ENCODE measurements at regions not wholly inside any gene's neighbourhood (a gene's known extent, or its start where the extent isn't known, plus 50 kb on each side); places are given as distances from the start of the nearest gene placed in this dataset.

GRCh38 chr12:69064734-69065443 lies 131.9 kb upstream of the CPM start:
- no peaks in the 10 kb centered on the region for H3K9me3 Mint-ChIP-seq
- no peak overlapping the region for H3K4me3 Mint-ChIP-seq
- no peaks in the 10 kb centered on the region for H3K27me3 Mint-ChIP-seq
- no peak for DNase-seq
- H3K36me3 Mint-ChIP-seq (ENCODE audit: low read depth) = no peaks in the 10 kb centered on the region
- H3K4me1 Mint-ChIP-seq = peaks cover 54% of the 10 kb centered on the region
- no peak overlapping the region for H3K27ac Mint-ChIP-seq
- peak; percentile 30 for ATAC-seq

GRCh38 chr12:69065775-69066174 lies 132.8 kb upstream of the CPM start:
- ATAC-seq (no peak), DNase-seq (no peak)
- Mint-ChIP-seq H3K4me1 (peaks cover 49% of the 10 kb centered on the region), H3K4me3 (no peak overlapping the region), H3K36me3 (ENCODE audit: low read depth) (no peaks in the 10 kb centered on the region), H3K27me3 (no peaks in the 10 kb centered on the region), H3K27ac (no peak overlapping the region), H3K9me3 (no peaks in the 10 kb centered on the region)

GRCh38 chr12:69066492-69067373 lies 133.8 kb upstream of the CPM start:
- H3K27ac Mint-ChIP-seq = peak overlapping the region; percentile 70
- no peaks in the 10 kb centered on the region for H3K36me3 Mint-ChIP-seq (ENCODE audit: low read depth)
- DNase-seq = no peak
- H3K9me3 Mint-ChIP-seq = no peaks in the 10 kb centered on the region
- ATAC-seq = peak; percentile 45
- H3K4me3 Mint-ChIP-seq = no peak overlapping the region
- H3K4me1 Mint-ChIP-seq = peaks cover 42% of the 10 kb centered on the region
- H3K27me3 Mint-ChIP-seq = no peaks in the 10 kb centered on the region

GRCh38 chr12:69067713-69068112 lies 134.7 kb upstream of the CPM start:
- no peak for ATAC-seq

GRCh38 chr12:69068448-69068847 lies 135.5 kb upstream of the CPM start:
- H3K9me3 Mint-ChIP-seq = no peaks in the 10 kb centered on the region
- DNase-seq (no peak), ATAC-seq (peak; percentile 84)
- H3K4me1 Mint-ChIP-seq = peaks cover 42% of the 10 kb centered on the region
- no peaks in the 10 kb centered on the region for H3K36me3 Mint-ChIP-seq (ENCODE audit: low read depth)
- H3K27me3 Mint-ChIP-seq = no peaks in the 10 kb centered on the region
- H3K4me3 Mint-ChIP-seq = no peak overlapping the region
- no peak overlapping the region for H3K27ac Mint-ChIP-seq

More at GRCh38 chr12:69067713-69068112, 134.7 kb upstream of the CPM start:
- Mint-ChIP-seq H3K9me3 (no peaks in the 10 kb centered on the region), H3K4me3 (no peak overlapping the region), H3K27ac (no peak overlapping the region), H3K4me1 (peaks cover 42% of the 10 kb centered on the region), H3K36me3 (ENCODE audit: low read depth) (no peaks in the 10 kb centered on the region), H3K27me3 (no peaks in the 10 kb centered on the region)
- DNase-seq = no peak

GRCh38 chr12:69069479-69069878 lies 136.5 kb upstream of the CPM start:
- H3K36me3 Mint-ChIP-seq (ENCODE audit: low read depth) = no peaks in the 10 kb centered on the region
- no peak overlapping the region for H3K4me3 Mint-ChIP-seq
- H3K27ac Mint-ChIP-seq = no peak overlapping the region
- no peak for DNase-seq
- H3K9me3 Mint-ChIP-seq = no peaks in the 10 kb centered on the region
- H3K27me3 Mint-ChIP-seq = peaks cover 4% of the 10 kb centered on the region
- peaks cover 42% of the 10 kb centered on the region for H3K4me1 Mint-ChIP-seq
- ATAC-seq = no peak

GRCh38 chr12:69070319-69071090 lies 137.5 kb upstream of the CPM start:
- Mint-ChIP-seq H3K4me1 (peaks cover 33% of the 10 kb centered on the region), H3K4me3 (no peak overlapping the region), H3K9me3 (no peaks in the 10 kb centered on the region), H3K27me3 (peaks cover 4% of the 10 kb centered on the region), H3K36me3 (ENCODE audit: low read depth) (no peaks in the 10 kb centered on the region), H3K27ac (no peak overlapping the region)
- DNase-seq = peak; percentile 67
- peak; percentile 45 for ATAC-seq

- H3K9me3 Mint-ChIP-seq = no peaks in the 10 kb centered on the region
Measured at GRCh38 chr12:69071091-69071370, 138.1 kb upstream of the CPM start.

GRCh38 chr12:69073035-69073434 lies 140.1 kb upstream of the CPM start:
- Mint-ChIP-seq H3K27me3 (peaks cover 17% of the 10 kb centered on the region), H3K4me1 (peaks cover 9% of the 10 kb centered on the region), H3K9me3 (peaks cover 4% of the 10 kb centered on the region), H3K36me3 (ENCODE audit: low read depth) (no peaks in the 10 kb centered on the region), H3K4me3 (no peak overlapping the region), H3K27ac (no peak overlapping the region)
- DNase-seq = no peak
- ATAC-seq = no peak

More at GRCh38 chr12:69071091-69071370, 138.1 kb upstream of the CPM start:
- no peak for DNase-seq
- H3K4me1 Mint-ChIP-seq = peaks cover 29% of the 10 kb centered on the region
- H3K27ac Mint-ChIP-seq = no peak overlapping the region
- peaks cover 6% of the 10 kb centered on the region for H3K27me3 Mint-ChIP-seq
- ATAC-seq = no peak
- H3K36me3 Mint-ChIP-seq (ENCODE audit: low read depth) = no peaks in the 10 kb centered on the region
- no peak overlapping the region for H3K4me3 Mint-ChIP-seq

GRCh38 chr12:69074556-69075349 lies 141.8 kb upstream of the CPM start:
- no peak for ATAC-seq
- Mint-ChIP-seq H3K27me3 (peaks cover 20% of the 10 kb centered on the region), H3K27ac (no peak overlapping the region), H3K4me1 (no peaks in the 10 kb centered on the region), H3K9me3 (peaks cover 4% of the 10 kb centered on the region), H3K4me3 (no peak overlapping the region), H3K36me3 (ENCODE audit: low read depth) (no peaks in the 10 kb centered on the region)
- no peak for DNase-seq

GRCh38 chr12:69083689-69084088 lies 150.7 kb upstream of the CPM start:
- no peak overlapping the region for H3K27ac Mint-ChIP-seq
- no peaks in the 10 kb centered on the region for H3K9me3 Mint-ChIP-seq
- DNase-seq (no peak), ATAC-seq (no peak)
- no peaks in the 10 kb centered on the region for H3K4me1 Mint-ChIP-seq
- H3K27me3 Mint-ChIP-seq = peaks cover 5% of the 10 kb centered on the region
- H3K4me3 Mint-ChIP-seq = no peak overlapping the region
- no peaks in the 10 kb centered on the region for H3K36me3 Mint-ChIP-seq (ENCODE audit: low read depth)

- Mint-ChIP-seq H3K9me3 (no peaks in the 10 kb centered on the region), H3K4me3 (no peak overlapping the region), H3K27me3 (peaks cover 8% of the 10 kb centered on the region), H3K36me3 (ENCODE audit: low read depth) (no peaks in the 10 kb centered on the region), H3K27ac (no peak overlapping the region), H3K4me1 (no peaks in the 10 kb centered on the region)
- ATAC-seq (no peak), DNase-seq (no peak)
Measured at GRCh38 chr12:69084816-69085378, 151.9 kb upstream of the CPM start.

GRCh38 chr12:69085852-69086251 lies 152.9 kb upstream of the CPM start:
- DNase-seq (no peak), ATAC-seq (no peak)
- Mint-ChIP-seq H3K9me3 (no peaks in the 10 kb centered on the region), H3K36me3 (ENCODE audit: low read depth) (no peaks in the 10 kb centered on the region), H3K4me3 (no peak overlapping the region), H3K27ac (no peak overlapping the region), H3K27me3 (peaks cover 16% of the 10 kb centered on the region), H3K4me1 (no peaks in the 10 kb centered on the region)

GRCh38 chr12:69087986-69088385 lies 151.4 kb upstream of the CPSF6 start:
- no peaks in the 10 kb centered on the region for H3K4me1 Mint-ChIP-seq
- no peak for DNase-seq
- no peaks in the 10 kb centered on the region for H3K9me3 Mint-ChIP-seq
- no peak for ATAC-seq
- peaks cover 23% of the 10 kb centered on the region for H3K27me3 Mint-ChIP-seq
- H3K36me3 Mint-ChIP-seq (ENCODE audit: low read depth) = no peaks in the 10 kb centered on the region
- H3K4me3 Mint-ChIP-seq = no peak overlapping the region
- H3K27ac Mint-ChIP-seq = no peak overlapping the region

All from activated naive CD8-positive, alpha-beta T cell treated with anti-CD3 and anti-CD28 coated beads, Interleukin-2, amount 50 U/mL, for 24 hours (primary cell).